NCI-H2107 (cell line): ENCODE measurements at regions not wholly inside any gene's neighbourhood (a gene's known extent, or its start where the extent isn't known, plus 50 kb on each side); places are given as distances from the start of the nearest gene placed in this dataset.

Experiments
- DNase-seq: peaks from one replicate; lab custom pipeline; 2025; lab: John Stamatoyannopoulos, UW

DNA sequence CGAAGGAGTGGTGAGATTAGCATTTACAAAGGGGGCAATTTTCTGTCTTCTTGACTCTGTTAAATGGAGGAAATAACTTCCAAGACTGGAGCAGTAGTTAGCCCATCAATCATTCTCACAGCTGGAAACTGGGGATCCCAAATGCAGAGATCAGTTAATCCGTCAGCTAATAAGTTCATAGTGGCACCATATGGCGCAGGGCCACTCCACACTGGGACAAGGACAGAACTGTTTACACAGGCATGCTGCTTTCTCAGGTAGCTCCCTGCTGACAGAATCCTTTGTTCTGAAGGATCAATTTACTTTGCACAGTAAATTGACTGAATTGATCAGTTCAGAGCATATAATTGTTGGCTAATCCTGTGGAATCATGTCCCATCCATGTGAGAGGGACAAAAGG is 395.7 kb downstream of the TMEM161B start:
- DNase-seq = no peak

DNA sequence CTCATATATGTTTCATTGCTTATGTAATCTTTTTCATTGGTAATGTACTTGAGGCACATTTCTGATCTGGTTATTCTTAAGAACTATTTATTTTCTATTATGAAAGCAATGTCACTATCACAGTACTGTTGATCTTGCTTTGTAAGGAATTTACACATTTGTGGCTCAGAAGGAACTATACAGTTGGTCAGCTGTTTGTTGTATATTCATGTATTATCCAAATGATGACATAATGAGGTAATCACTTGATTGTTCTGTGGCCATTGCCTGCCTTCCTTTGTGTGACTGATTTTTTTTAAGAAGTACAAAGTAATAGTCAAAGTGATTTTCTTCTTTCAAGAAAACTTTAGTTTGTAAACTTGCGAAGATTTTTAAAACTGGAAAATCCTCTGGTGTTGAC is 399.9 kb downstream of the TMEM161B start:
- no peak for DNase-seq

DNA sequence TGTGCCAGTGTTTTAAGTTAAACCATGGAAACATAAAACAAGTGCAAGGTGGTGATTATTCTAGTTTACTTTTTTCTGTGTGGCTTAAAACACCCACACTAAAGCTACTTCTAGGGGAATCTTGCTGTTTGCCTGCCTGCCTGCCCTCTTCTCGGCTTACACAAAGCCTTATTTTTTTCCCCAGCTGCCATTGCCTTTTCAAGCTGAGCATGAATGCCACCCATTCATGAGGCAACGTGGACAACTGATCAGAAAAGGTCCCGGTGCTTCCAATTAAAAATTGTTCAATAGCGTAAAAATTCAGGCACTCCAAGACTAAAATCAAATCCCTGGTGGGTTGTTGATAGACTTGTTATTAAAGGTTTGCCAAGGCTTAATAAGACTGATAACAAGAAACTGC is 401.4 kb downstream of the TMEM161B start:
- DNase-seq = no peak

DNA sequence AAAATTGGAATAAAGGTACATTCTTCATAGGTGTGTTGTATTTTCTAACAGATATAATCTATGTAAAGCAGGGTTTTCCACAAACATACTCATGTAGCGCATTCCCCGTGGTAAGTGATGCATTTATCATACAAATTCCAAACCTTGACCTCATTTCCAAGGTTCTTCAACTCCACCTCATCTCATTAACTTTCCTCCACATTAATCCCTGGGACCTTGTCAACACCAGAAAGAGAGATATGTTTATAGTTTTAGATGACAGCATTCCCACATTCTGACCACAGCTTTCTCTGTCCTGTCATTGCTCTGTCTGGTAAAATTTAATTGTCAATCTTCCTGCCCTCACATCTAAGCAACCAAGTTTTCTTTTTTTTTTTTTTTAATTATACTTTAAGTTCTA is 415.1 kb downstream of the TMEM161B start:
- no peak for DNase-seq

DNA sequence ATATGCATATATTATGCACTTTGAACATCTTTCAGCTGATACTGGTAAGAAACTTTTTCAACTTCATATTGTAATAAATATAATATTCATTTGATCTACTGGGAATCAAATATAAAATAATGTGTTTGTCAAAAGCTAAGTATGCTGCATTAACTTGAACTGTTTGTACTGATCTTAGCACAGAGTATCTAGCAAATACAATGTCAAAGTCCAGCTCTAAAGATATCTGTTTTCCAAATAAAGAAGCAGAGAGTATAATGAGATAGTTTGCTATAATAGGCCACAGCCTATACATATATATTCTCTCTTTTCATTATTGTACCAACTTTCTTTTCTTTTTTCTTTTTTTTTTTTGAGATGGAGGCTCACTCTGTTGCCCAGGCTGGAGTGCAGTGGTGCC is 417.0 kb downstream of the TMEM161B start:
- no peak for DNase-seq

DNA sequence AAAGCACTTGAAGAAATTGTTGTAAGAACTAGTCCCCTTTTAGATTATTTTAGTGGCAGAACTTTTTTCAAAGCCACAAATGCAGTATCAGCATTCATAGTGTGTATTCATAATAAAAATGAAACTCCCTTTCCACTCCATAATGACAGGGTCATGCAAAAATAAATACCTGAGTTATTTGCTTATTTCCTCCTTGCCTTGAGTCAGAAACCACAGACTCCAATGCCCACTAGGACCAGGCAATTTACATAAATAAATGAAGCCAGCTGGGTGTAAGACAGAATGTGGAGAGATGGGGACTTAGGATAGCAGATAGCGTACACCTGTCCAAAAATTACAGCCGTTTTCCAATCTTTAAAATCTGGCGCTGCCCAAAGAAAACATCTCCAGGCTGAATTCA is 417.8 kb downstream of the TMEM161B start:
- DNase-seq = no peak

DNA sequence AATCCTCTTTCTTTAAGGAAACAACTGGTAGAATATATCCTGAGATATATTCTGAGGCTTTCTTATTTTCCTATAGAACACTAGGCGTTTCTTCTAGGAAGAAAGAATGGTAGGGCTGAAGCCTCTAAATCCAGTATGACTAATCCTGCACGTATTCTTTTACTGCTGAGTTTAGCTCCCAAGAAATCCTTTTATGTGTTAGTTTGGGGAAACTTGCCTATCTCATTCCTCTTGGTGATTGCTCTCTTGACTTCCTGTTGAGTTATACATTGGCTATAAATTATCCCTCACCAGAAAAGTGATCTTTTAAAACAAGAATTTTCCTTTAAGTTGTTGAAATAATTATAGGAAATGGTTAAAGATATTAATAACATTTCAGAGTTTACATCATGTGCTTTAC is 422.9 kb downstream of the TMEM161B start:
- DNase-seq = no peak

DNA sequence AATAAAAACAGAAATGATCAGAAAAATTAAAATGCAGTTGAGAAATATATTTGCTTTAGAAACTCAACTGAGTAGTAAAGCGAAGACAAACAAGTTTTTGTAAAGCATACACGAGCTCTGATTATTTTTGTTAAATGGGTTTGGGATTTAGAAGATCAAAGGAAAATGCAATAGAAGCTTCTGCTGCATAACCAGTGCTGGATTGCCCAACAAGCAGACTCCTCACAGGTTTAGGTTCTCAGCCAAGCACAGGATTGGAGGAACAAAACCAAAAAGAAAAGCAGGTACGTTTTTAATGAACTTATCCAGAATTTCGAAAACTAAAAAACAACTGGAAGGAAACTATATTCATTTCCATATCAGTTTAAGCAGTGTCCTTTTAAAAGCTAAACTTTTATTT is 423.8 kb downstream of the TMEM161B start:
- no peak for DNase-seq

DNA sequence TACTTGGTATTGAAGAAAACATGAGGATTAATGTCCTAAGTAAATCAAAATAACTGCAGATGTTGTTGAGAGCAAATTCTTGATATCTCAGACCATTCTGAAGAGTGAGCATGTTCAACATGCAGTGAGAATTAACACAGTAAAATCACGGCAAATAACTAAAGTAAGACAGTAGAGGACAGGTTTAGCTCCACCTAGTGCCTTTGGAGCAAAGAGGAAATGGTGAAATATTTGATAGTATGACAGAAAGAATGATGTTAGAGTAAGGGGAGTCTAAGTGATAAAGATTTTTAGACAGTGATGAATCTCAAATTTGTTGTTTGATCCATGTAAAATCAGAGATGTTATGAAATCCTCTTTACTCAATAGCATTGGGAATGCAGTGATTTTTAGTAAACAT is 424.2 kb downstream of the TMEM161B start:
- no peak for DNase-seq

DNA sequence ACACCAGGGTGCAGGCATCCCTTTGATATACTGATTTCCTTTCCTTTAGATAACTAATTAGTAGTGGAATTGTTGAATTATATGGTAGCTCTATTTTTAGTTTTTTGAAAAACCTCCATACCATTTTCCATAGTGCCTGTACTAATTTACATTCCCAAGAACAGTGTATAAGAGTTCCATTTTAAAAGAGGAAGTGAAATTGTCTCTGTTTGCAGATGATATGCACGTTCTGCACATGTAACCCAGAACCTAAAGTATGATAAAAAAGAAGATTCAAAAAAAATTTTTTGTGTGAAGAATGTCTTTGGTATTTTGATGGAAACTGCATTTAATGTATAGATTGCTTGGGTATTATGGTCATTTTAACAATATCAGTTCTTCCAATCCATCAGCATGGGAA is 424.0 kb upstream of the CCNH start:
- no peak for DNase-seq

DNA sequence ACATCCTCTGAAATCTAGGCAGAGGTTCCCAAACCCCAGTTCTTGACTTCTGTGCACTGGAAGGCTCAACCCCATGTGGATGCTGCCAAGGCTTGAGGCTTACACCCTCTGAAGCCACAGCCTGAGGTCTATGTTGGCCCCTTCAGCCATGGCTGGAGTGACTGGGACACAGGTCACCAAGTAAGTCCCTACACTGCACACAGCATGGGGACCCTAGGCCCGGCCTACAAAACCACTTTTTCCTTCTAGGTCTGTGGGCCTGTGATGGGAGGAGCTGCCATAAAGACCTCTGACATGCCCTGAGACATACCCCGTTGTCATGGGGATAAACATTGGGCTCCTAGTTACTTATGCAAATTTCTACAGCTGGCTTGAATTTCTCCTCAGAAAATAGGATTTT is 418.8 kb upstream of the CCNH start:
- no peak for DNase-seq

DNA sequence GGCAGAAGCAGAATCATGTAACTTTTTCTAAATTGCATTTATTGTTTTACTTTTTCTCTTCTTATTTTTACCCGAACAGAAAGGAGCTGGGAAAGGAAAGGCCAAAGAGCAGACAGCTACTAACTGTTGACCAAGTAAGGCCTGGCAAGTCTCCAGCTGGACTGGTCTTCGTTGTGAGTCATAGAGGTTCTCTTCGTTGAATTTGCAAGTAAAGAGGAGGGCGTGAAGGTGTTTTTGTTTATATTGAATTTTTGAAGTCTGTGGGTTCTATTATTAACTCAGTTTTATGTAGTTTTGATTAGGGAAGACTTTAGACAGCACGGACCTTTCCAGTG is 416.5 kb upstream of the CCNH start:
- no peak for DNase-seq

DNA sequence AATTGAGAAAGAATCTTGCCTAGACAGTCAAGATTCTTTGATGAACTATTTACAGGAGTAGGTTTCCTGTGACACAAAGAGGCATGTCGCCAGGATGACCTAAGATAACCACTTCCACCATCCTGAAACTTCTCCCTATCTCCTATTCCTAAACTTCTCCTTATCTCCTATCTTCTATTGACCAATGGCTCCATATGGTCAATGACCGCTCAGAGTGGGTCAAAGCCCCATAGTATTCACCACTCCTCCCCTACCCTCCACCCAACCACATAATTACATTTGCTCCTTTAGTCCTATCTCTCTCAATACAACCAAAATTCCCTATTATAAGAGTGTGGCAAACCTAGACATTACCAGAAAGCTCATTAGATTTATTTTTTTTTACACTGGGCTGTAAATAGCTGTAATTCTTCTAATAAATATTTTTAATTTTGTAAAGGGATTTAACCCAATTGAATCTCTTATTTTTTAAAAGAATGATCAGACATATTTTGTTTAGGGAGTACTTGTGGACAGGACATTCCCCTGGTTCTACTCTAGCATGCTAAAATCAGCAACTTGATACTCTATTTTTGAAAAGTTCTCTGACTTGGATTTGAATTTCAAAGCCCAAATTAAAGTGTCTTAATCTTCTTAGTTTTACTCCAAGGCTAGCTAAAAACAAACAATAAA is 416.0 kb upstream of the CCNH start:
- DNase-seq = no peak

DNA sequence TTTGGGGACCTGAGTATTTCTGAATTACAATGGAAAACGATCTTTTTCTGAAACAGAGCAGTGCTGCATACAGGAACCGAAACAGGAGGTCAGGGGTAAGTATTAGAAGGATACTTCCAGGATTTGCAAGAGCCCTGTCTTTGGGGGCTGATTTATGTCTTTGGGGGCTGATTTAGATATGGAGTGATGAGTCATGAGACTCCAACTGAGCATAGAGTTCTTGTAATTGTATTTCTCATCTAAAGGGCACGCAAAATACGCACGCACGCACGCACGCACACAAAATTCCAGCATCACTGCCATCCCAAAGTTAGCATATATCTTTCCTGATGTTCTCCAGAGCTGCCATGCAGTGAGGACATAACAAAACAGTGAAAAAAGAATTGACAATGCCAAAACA is 414.8 kb upstream of the CCNH start:
- DNase-seq = no peak

DNA sequence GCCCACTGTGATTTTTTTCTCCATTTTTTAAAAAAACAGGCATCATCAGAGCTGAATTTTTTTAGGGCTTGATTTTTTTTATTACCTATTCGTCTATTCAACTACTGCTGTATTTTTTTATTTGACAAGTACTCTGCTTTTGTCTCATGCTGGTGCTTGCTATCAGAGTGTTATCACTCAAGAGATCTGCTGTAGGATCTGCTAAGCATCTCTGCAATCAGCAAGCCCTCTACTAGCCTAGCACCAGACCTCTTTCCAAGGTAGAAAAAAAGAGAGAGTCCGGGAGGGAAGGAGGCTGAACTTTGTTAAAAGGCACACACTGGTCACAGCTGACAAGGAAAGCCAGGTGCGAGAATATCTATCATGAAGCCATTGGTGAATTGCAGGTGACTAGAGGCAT is 413.8 kb upstream of the CCNH start:
- no peak for DNase-seq

DNA sequence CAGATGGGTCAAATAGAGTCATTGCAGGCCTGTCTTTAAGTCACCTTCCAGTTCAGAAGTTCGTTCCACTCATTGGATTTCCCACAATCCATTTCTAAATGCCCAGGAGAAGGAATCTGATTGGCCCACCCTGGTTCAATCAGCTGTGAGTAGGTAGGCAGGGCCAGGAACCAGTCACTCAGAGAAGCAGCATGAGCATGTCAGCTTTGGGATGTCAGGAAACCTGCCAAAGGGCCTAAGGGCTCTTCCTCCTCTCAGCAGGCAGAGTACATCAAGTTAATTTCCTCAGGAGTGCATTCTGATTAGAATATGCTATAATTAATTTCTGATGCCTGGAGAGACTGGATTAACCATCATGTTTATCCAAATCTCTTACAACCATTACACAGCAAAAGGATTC is 412.9 kb upstream of the CCNH start:
- DNase-seq = no peak

DNA sequence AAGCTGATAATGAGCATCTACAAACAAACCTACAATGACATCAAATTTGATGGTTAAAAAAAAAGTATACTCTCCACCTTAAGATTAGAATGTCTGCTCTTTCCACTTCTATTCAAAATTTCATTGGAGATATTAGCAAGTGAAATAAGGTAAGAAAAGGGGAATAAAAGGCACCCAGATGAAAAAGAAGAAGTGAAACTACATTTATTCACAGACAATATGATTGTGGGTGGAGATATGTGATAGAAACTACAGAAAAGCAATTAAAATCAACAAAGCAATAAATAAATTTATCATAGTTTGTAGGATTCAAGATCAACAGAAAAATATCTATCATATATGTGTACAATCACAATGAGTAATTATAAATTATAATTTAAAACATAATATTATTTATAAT is 395.1 kb upstream of the CCNH start:
- DNase-seq = no peak

DNA sequence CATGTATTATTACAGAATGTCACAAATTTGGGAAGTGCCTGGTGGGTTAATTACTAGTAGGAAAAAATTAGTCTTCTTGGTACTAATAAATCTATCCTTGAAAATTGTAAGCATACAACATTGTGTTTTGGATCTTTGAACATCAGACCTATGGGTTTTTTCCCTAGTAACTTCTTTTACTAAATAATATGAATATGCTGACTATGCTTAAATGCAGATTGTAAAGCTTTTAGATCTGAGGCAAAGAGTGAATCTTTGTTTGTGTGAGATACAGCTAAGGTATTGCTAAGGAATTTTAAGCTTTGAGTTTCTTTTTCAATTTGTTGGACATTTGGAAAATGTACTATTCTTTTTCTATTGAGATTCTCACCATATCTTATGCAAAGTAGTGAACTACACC is 390.6 kb upstream of the CCNH start:
- DNase-seq = no peak

DNA sequence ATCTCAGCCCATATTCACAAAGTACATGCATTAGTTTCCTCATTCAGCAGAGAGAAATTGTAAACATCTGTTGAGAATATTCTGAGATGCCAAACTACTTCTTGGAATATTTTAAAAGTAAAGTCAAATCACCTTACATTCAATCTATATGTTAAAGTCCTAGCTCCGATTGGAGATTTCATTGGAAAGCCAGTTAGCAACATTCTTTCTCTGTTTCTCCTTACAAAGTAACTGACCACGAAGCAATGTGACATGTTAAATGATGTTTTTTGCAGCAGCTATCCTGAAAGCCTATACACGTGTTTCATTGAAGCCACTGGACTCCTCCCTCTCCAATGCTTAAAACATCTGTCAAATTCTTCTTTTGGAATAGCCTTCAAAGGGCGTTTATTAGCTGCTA is 379.1 kb upstream of the CCNH start:
- no peak for DNase-seq

DNA sequence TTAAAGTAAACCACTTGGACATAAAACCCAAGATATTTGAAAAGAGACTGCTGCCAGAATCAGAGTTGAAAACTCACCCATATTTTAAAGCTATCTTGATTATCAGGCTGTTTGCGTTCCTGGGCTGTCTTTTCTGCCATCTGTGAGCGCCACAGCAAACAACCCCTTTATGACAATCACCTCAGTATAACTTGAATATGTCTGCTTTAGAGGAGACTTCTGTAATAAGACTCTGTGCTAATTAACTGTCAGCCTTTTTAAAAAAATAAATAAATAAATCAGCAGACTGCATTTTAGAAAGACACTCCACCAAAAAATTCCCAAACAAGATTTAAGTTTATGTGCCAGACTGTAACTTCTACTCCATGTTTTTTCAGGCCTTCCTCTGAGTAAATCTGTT is 375.7 kb upstream of the CCNH start:
- DNase-seq = no peak

DNA sequence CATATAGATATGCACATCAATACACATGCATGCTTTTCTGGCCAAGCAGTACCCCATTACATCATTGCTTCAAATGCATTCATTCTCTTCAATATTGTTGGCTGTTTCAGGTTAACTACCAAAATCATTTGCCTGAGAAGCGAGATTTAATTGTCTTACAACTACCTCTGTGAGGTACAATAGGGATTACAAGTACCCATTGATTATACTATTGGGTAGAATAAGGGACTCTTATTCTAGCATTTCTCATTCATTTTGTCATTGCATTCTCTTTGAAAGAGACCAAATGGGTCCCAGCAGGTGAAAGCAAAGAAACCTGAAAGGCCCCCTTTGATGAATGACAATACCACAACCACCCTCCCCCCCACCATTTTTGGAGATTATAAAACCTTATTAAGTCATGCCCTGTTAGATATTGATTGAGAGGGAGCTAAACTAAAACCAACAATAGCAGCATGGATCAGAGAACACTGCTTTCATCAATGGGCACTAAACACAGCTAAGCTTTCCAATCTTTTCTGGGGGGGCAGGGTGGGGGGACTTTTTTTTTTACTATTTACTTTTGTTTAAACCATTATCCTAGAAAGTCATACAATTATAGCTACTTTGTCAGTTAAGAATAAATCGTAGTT is 375.0 kb upstream of the CCNH start:
- no peak for DNase-seq

DNA sequence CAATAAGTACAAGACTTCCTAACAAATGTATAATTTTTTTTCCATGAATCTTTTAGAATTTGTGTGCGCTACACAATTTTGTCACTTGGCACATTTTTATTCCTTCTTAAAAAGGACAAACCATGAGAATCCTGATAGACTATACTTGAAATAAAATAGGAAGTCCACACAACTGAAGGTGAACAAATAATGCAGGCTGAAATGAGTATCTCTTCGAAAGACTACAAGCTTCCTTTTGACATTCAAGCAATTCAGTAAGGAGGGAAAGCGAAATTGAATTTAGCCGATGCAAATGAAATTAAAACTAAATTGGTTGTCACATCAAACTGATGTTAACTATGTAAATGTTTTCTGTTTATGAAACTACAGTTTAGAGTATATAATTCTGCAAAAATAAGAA is 374.4 kb upstream of the CCNH start:
- DNase-seq = no peak

DNA sequence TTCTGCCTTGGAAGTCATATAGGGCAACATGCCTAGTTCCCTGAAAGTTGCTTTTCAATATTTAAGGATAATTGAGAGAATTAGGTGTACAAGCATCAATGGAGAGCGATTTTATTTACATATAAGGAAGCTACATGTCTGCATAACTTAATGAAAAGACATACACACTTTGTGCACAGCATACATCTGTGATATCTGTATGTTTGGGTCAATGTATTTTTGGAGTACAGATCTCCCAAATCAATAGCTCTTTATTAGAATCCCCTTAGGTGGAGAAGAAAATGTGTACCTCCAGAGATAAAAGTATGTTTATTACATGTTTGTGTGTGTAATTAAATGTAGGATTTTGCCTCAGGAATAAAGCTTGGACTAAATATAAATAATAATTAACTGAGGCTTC is 373.7 kb upstream of the CCNH start:
- no peak for DNase-seq

DNA sequence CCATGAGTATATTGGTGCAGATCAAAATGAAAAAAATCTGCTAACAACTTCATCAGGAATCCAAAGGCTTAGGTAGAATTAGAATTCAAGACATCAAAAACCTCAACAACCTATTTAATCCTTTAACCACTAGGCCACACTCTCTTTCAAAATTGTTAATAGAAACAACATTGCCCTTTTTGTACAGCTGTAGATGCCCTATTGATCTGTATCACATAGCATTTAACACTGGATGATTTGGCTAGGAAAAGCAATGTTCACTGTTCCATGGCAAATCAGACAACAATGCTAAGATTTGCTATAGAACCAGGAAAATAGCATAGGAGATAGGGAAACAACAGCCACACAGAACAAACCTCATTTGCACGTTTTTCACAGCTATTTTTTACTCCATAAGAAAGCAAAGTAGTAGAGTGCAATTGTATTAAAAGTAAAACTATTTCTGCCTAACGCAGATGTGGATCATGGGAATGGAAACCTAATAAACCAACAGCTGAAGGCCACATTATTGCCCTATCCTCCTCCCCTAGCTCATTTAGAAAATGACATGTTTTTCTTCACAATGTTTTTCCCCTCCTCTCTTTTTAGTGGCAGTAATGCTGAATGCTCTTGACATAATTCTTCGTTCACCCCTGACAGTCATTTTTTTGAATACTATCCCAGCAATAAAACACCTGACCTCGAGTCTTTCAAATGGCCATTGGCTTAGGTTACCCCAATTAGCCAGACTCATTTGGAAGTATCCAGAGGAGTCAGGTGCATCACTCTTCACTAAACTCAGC is 373.0 kb upstream of the CCNH start:
- DNase-seq = no peak
